WI38 (cell line): ENCODE measurements at regions not wholly inside any gene's neighbourhood (a gene's known extent, or its start where the extent isn't known, plus 50 kb on each side); places are given as distances from the start of the nearest gene placed in this dataset.
"Not testable (repeated sequence)": the region's sequence is repeated elsewhere in the genome, so short reads cannot be mapped to it uniquely, and the experiment has no call there.

ENCODE experiments used
- H3K4me3 ChIP-seq: 2 replicates; pipeline ENCODE4 v1.5.1; 2011; ENCODE audit warnings: low read depth, mild to moderate bottlenecking, control low read depth, low read length
- CTCF ChIP-seq: IDR thresholded peaks from 2 replicates; pipeline ENCODE4 v1.5.1; 2012; ENCODE audit warnings: low read depth, mild to moderate bottlenecking, control low read depth, low read length

- no peak overlapping the region for H3K4me3 ChIP-seq
- no peak for TF ChIP-seq CTCF
These were observed 430.5 kb upstream of the PMFBP1 start for GRCh38 chr16:72602499-72602898.

GRCh38 chr16:72598696-72599095, 426.7 kb upstream of the PMFBP1 start:
- no peak for TF ChIP-seq CTCF
- no peak overlapping the region for H3K4me3 ChIP-seq

GRCh38 chr16:72597938-72598337, 426.0 kb upstream of the PMFBP1 start:
- H3K4me3 ChIP-seq: no peak overlapping the region
- no peak for TF ChIP-seq CTCF

GRCh38 chr16:72596373-72596772, 424.4 kb upstream of the PMFBP1 start:
- H3K4me3 ChIP-seq: no peak overlapping the region
- no peak for TF ChIP-seq CTCF

GRCh38 chr16:72590151-72590937, 418.4 kb upstream of the PMFBP1 start:
- no peak overlapping the region for H3K4me3 ChIP-seq
- no peak for TF ChIP-seq CTCF

GRCh38 chr16:72588551-72588950, 416.6 kb upstream of the PMFBP1 start:
- H3K4me3 ChIP-seq: no peak overlapping the region
- TF ChIP-seq CTCF: no peak

GRCh38 chr16:72578061-72578460, 406.1 kb upstream of the PMFBP1 start:
- H3K4me3 ChIP-seq: not testable (repeated sequence)

- H3K4me3 ChIP-seq: no peak overlapping the region
- TF ChIP-seq CTCF: no peak
These were observed 404.2 kb upstream of the PMFBP1 start for GRCh38 chr16:72576189-72576588.
